NCI-H446 treated with DMSO at 0.1 percent for 48 hours (cell line): ENCODE measurements at regions not wholly inside any gene's neighbourhood (a gene's known extent, or its start where the extent isn't known, plus 50 kb on each side); places are given as distances from the start of the nearest gene placed in this dataset.
"Not testable (repeated sequence)": the region's sequence is repeated elsewhere in the genome, so short reads cannot be mapped to it uniquely, and the experiment has no call there.

Experiments
- DNase-seq: peaks from one replicate; lab custom pipeline; 2025; lab: John Stamatoyannopoulos, UW

DNA sequence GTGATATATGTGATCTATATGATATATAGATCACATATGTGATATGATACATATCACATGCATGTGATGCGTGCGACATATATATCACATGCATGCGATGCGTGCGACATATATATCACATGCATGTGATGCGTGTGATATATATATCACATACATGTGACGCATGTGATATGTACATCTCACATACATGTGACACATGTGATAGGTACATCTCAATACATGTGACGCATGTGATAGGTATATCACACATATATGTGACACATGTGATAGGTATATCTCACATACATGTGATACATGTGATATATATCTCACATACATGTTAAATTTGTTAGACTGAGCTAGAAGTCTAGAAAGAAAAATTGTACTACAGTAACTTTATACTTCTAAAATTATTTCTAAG is 1095.9 kb downstream of the EFNA5 start:
- no peak for DNase-seq

GRCh38 chr5:106566031-106566430 is 1104.7 kb downstream of the EFNA5 start:
- no peak for DNase-seq

DNA sequence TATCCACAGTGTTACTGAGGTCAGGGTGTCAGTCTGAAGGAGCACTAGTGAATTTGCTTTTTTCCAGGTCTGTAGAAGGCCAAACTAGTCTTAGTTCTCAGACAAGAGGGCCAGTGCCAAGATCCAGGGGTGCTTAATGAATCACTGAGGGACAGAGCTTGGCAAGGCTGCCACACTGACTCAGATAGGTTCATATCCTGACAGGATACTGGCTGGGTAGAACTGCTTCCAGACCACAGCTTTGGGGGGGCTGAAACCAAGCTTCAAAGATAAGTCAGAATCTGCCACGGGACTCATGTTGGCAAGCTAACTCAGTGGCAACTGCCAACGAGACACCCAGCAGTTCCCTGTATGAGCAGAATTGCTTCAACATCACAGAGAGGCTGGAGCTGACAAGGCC is 1125.4 kb downstream of the EFNA5 start:
- peak; percentile 91 for DNase-seq

- no peak for DNase-seq
Measured at GRCh38 chr5:106543330-106543729, 1127.4 kb downstream of the EFNA5 start.

DNA sequence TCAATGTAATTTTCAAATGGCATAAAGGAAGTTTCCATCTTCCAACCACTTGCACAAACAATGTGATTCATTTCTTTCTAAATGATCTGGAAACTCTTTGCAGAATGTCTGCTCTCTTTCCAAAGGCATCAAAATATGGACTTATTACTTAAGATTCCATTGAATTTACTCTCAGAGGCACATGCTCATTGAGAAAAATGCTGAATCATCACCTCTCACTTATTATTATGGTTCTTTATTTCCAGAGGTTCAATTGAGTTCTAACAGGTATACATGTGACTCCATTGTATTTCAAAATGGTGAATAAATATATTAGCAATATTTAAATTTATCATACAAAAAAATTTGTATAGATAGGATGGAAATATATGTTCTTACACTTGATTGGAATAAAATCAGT is 1140.6 kb downstream of the EFNA5 start:
- DNase-seq, result no peak

- DNase-seq, result no peak
Measured at GRCh38 chr5:106525438-106525837, 1145.3 kb downstream of the EFNA5 start.

- no peak for DNase-seq
Measured at GRCh38 chr5:106523852-106524251, 1146.9 kb downstream of the EFNA5 start.

DNA sequence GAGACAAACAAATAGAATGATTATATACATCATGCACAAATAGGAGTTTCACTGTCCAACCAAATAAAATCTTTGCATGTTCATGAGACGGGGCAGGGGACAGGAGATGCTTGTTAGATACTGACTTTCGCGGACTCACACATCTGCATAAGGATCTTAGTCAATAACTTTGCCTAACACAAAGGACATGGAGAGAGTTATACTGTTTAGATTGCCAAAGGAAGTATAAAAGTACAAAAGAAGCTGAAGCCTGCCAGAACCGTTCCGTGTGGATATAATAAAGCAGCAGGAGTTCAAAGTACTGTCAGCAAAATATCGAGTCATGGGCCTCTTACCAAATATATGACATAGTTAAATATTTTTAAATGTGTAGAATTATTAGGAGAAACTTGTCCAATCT is 1148.4 kb downstream of the EFNA5 start:
- peak; percentile 66 for DNase-seq

- DNase-seq, result peak; percentile 81
Measured at GRCh38 chr5:106521701-106522100, 1149.0 kb downstream of the EFNA5 start.

- DNase-seq, result no peak
Measured at GRCh38 chr5:106510321-106510720, 1160.4 kb downstream of the EFNA5 start.

- no peak for DNase-seq
Measured at GRCh38 chr5:106508894-106509293, 1161.8 kb downstream of the EFNA5 start.

- no peak for DNase-seq
Measured at GRCh38 chr5:106493910-106494309, 1176.8 kb downstream of the EFNA5 start.

DNA sequence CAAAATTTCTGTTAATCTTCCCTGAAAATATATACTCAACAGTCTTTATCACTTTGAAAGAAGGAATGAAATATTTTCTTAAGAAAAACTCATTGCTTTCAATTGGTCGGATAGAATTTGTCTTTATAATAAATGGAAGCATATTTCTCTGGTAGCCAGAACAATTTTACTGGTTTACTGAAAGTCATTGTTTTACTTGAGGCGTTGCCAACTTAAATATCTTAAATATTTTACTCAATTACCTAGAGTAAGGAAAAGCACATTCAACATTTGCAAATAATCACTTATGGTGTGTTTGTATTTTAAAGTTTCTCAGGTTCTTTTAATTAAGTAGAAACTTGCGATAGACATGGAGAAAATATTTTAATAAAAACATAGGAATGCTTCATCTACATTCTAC is 1181.7 kb downstream of the EFNA5 start:
- no peak for DNase-seq

- no peak for DNase-seq
Measured at GRCh38 chr5:106488407-106488806, 1182.3 kb downstream of the EFNA5 start.

DNA sequence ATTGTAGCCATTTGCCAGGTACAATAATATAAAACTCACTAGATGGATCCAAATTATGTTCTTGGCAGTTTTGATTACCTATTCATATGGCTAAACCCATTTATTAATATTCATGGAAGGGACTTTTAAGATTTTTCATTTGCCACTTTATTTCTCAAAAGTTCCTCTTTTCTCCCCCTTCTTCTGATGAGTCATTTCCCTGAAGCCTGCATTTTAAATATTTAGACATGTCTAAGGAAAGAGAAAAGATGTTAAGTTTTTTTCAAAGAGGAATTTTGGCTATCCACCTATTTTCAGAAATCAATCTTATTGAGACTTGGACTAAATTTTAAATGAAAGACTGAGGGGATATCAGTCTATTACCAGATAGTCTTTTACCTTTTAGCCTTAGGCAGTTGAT is 1189.4 kb downstream of the EFNA5 start:
- no peak for DNase-seq

- DNase-seq, result no peak
Measured at GRCh38 chr5:106476630-106477029, 1194.1 kb downstream of the EFNA5 start.

GRCh38 chr5:106474066-106474465 is 1196.7 kb downstream of the EFNA5 start:
- no peak for DNase-seq

DNA sequence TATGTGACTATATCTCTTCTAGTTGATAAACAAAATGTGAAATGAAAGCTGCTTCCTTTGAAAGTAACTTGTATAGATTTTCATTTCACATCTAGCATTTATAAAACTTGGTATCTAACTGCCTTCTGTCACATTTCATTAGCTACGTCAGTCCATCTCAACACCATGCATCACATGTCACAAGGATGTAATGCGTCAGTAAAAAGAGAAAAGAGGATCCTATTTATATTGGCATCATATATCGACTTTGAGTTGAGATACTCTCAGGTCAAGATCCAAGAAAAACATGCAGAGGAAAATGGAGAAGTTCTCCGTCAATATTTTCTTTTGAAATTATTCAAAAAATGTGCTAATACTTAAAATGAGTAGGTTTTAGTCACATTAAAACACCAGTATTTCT is 1211.2 kb downstream of the EFNA5 start:
- no peak for DNase-seq

- no peak for DNase-seq
Measured at GRCh38 chr5:106454651-106455415, 1215.9 kb downstream of the EFNA5 start.

DNA sequence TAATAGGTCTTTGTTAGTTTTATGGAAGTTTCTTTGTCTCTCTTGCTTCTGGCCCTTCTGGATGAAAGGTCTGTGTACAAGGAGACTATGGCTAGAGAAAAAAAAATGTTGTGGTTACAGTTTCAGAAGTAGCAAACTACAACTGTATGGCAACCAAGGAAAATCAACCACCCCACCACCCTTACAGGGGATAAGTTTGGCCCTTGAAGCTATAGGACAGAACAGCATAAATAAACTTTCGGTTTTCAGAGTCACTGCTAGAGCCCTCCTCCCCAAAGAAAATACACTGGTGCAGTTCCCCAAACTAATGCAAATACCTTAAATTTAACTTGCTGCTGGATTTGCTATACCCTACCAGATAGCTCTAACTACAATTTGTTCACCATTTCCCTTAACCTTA is 1216.7 kb downstream of the EFNA5 start:
- DNase-seq, result no peak

DNA sequence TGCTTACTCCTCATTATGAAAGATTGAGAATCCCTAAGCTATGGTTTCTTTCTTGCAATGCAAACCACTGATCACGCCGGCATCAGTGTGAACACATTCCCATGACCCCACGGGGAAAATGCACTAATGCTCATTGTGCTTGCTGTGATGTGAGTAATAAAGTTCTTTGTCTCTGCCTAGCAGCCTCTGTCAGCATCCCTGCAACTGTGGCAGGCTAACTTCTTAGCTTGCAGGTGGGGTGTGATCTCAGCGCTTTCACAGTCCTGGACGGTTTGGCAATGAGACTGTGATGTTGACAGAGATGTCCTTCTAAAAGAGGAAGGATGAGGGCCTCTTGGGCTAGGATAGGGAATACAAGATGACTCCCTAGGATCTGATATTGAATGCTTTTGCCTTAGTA is 1218.7 kb downstream of the EFNA5 start:
- no peak for DNase-seq

- no peak for DNase-seq
Measured at GRCh38 chr5:106443746-106444145, 1227.0 kb downstream of the EFNA5 start.

DNA sequence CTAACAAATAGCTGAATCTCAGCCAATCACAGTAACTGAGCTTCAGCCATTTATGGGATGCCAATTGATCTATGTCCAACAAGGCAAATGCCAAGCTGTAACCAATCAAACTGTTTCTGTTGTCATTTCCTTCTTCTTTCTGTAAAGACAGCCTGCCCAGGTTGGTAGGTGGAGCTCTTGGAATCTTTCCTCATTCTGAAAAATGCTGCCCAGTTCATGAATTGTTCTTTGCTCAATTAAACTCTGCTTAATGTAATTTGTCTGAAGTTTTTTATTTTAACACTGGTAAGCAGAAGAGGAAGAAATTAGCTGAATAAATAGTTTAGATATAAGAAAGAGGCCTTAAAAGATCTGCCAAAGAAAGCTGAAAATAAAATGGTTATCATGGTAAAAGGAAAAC is 1235.6 kb downstream of the EFNA5 start:
- peak; percentile 51 for DNase-seq

- not testable (repeated sequence) for DNase-seq
Measured at GRCh38 chr5:106430733-106431132, 1240.0 kb downstream of the EFNA5 start.
